Breast epithelium (tissue), 3 donors: ENCODE measurements at regions not wholly inside any gene's neighbourhood (a gene's known extent, or its start where the extent isn't known, plus 50 kb on each side); places are given as distances from the start of the nearest gene placed in this dataset.

Experiments
- POLR2A ChIP-seq: fragments of 450-650 bp; IDR thresholded peaks from one replicate; pipeline ENCODE4 v1.6.1; 2016; ENCODE audit warnings: antibody characterized with exemption, mild to moderate bottlenecking, moderate library complexity
- POLR2AphosphoS5 ChIP-seq, 3 donors: sonication (generic); formaldehyde crosslinking; IDR thresholded peaks; one replicate each; pipeline ENCODE4 v1.6.1; 2017; ENCODE audit warnings: antibody characterized with exemption in 3 of 3
- TF ChIP-seq, protein P1 (sequence below), 3 donors: fragments of 450-650 bp; IDR thresholded peaks; one replicate each; pipeline ENCODE4 v1.5.1; 2016 to 2017; ENCODE audit warnings: antibody characterized with exemption in 3 of 3, mild to moderate bottlenecking in 3 of 3, moderate library complexity in 3 of 3

DNA sequence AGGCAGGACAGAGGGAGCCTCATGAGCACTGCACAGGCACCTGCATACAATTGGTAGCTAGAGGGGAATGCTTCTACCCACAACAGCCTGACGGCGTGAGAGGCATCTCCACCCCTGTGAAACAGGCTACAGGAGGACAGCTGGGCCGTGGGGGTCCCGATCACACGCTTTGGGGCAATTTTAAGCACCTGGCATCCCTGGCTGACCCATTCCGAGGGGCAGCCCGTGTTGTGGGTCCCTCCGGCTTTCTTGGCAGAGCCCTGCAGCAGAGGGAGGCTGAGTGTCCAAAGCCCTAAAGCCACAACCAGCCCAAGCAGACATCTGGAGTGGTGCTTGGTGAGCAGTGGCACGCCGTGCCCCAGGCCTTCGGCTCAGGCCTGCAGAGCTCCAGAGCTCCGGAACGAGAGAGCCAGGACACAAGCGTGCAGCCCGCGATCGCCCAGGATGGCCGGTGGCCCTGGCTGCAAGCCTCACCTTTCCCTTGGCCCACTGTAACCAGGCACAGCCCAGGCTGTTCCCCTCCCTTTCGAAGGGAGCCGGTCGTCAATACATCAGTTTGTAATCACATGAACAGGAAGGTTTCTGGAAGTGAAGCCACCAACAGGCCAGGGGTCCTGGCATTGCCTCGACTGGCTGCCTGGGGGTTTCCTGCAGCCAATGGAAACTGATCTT is 81.4 kb downstream of the DLL1 start:
- TF ChIP-seq, protein P1, sequence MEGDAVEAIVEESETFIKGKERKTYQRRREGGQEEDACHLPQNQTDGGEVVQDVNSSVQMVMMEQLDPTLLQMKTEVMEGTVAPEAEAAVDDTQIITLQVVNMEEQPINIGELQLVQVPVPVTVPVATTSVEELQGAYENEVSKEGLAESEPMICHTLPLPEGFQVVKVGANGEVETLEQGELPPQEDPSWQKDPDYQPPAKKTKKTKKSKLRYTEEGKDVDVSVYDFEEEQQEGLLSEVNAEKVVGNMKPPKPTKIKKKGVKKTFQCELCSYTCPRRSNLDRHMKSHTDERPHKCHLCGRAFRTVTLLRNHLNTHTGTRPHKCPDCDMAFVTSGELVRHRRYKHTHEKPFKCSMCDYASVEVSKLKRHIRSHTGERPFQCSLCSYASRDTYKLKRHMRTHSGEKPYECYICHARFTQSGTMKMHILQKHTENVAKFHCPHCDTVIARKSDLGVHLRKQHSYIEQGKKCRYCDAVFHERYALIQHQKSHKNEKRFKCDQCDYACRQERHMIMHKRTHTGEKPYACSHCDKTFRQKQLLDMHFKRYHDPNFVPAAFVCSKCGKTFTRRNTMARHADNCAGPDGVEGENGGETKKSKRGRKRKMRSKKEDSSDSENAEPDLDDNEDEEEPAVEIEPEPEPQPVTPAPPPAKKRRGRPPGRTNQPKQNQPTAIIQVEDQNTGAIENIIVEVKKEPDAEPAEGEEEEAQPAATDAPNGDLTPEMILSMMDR (IDR thresholded peaks at IDR 0.05): no peak
- TF ChIP-seq POLR2A (no peak), POLR2AphosphoS5 (IDR thresholded peaks at IDR 0.05) (no peak)
